ENCODE measurements at regions not wholly inside any gene's neighbourhood (a gene's known extent, or its start where the extent isn't known, plus 50 kb on each side); places are given as distances from the start of the nearest gene placed in this dataset.

GRCh38 chr1:73803380-73803779 lies 394.6 kb downstream of the LRRIQ3 start:
- H3K4me3 ChIP-seq (replicated peaks; ENCODE audit: low read depth, low read length) = no peak overlapping the region
- no peak for DNase-seq (ENCODE audit: extremely low read depth, insufficient read length)
- no peaks in the 10 kb centered on the region for H3K36me3 ChIP-seq (ENCODE audit: control insufficient read depth, insufficient read depth, low read length)
- TF ChIP-seq CTCF (IDR thresholded peaks at IDR 0.05; ENCODE audit: insufficient read depth, low read length, poor library complexity, severe bottlenecking) = no peak
- H3K27me3 ChIP-seq (replicated peaks; ENCODE audit: control insufficient read depth, insufficient read depth, low read length) = no peaks in the 10 kb centered on the region

GRCh38 chr1:73801912-73802429 lies 396.0 kb downstream of the LRRIQ3 start:
- no peak for TF ChIP-seq CTCF (IDR thresholded peaks at IDR 0.05; ENCODE audit: insufficient read depth, low read length, poor library complexity, severe bottlenecking)
- H3K27me3 ChIP-seq (replicated peaks; ENCODE audit: control insufficient read depth, insufficient read depth, low read length) = no peaks in the 10 kb centered on the region
- H3K4me3 ChIP-seq (replicated peaks; ENCODE audit: low read depth, low read length) = no peak overlapping the region
- no peaks in the 10 kb centered on the region for H3K36me3 ChIP-seq (ENCODE audit: control insufficient read depth, insufficient read depth, low read length)
- no peak for DNase-seq (ENCODE audit: extremely low read depth, insufficient read length)

- DNase-seq (ENCODE audit: extremely low read depth, insufficient read length) = no peak
- Histone ChIP-seq H3K4me3 (replicated peaks; ENCODE audit: low read depth, low read length) (no peak overlapping the region), H3K36me3 (ENCODE audit: control insufficient read depth, insufficient read depth, low read length) (no peaks in the 10 kb centered on the region), H3K27me3 (replicated peaks; ENCODE audit: control insufficient read depth, insufficient read depth, low read length) (no peaks in the 10 kb centered on the region)
- TF ChIP-seq CTCF (IDR thresholded peaks at IDR 0.05; ENCODE audit: insufficient read depth, low read length, poor library complexity, severe bottlenecking) = no peak
Observed at GRCh38 chr1:73800376-73800775, 397.6 kb downstream of the LRRIQ3 start.

- no peaks in the 10 kb centered on the region for H3K36me3 ChIP-seq (ENCODE audit: control insufficient read depth, insufficient read depth, low read length)
- no peak overlapping the region for H3K4me3 ChIP-seq (replicated peaks; ENCODE audit: low read depth, low read length)
- TF ChIP-seq CTCF (IDR thresholded peaks at IDR 0.05; ENCODE audit: insufficient read depth, low read length, poor library complexity, severe bottlenecking) = no peak
- DNase-seq (ENCODE audit: extremely low read depth, insufficient read length) = no peak
- H3K27me3 ChIP-seq (replicated peaks; ENCODE audit: control insufficient read depth, insufficient read depth, low read length) = no peaks in the 10 kb centered on the region
Observed at GRCh38 chr1:73789965-73790364, 408.0 kb downstream of the LRRIQ3 start.

GRCh38 chr1:73784026-73784425 lies 413.9 kb downstream of the LRRIQ3 start:
- H3K36me3 ChIP-seq (ENCODE audit: control insufficient read depth, insufficient read depth, low read length) = no peaks in the 10 kb centered on the region
- no peak for TF ChIP-seq CTCF (IDR thresholded peaks at IDR 0.05; ENCODE audit: insufficient read depth, low read length, poor library complexity, severe bottlenecking)
- H3K27me3 ChIP-seq (replicated peaks; ENCODE audit: control insufficient read depth, insufficient read depth, low read length) = no peaks in the 10 kb centered on the region
- no peak overlapping the region for H3K4me3 ChIP-seq (replicated peaks; ENCODE audit: low read depth, low read length)
- DNase-seq (ENCODE audit: extremely low read depth, insufficient read length) = no peak

GRCh38 chr1:73783352-73783751 lies 414.6 kb downstream of the LRRIQ3 start:
- Histone ChIP-seq H3K4me3 (replicated peaks; ENCODE audit: low read depth, low read length) (no peak overlapping the region), H3K36me3 (ENCODE audit: control insufficient read depth, insufficient read depth, low read length) (no peaks in the 10 kb centered on the region), H3K27me3 (replicated peaks; ENCODE audit: control insufficient read depth, insufficient read depth, low read length) (no peaks in the 10 kb centered on the region)
- no peak for TF ChIP-seq CTCF (IDR thresholded peaks at IDR 0.05; ENCODE audit: insufficient read depth, low read length, poor library complexity, severe bottlenecking)
- DNase-seq (ENCODE audit: extremely low read depth, insufficient read length) = no peak
